ENCODE measurements at regions not wholly inside any gene's neighbourhood (a gene's known extent, or its start where the extent isn't known, plus 50 kb on each side); places are given as distances from the start of the nearest gene placed in this dataset.
A peak's percentile ranks its signal among the peaks of the same experiment; 100 is the strongest.

GRCh38 chr9:2346277-2346913, 275.2 kb upstream of the VLDLR start:
- no peak for TF ChIP-seq CTCF (IDR thresholded peaks at IDR 0.05; ENCODE audit: low read depth, low read length)
- no peak for DNase-seq (ENCODE audit: low read depth in 2 of 2)
- H3K4me3 ChIP-seq (replicated peaks in 1 of 2; ENCODE audit: low read depth in 2 of 2, low read length in 2 of 2), result no peak overlapping the region

GRCh38 chr9:2351324-2351723, 270.3 kb upstream of the VLDLR start:
- no peak for DNase-seq (ENCODE audit: low read depth in 2 of 2)
- H3K4me3 ChIP-seq (replicated peaks in 1 of 2; ENCODE audit: low read depth in 2 of 2, low read length in 2 of 2), result no peak overlapping the region
- TF ChIP-seq CTCF (IDR thresholded peaks at IDR 0.05; ENCODE audit: low read depth, low read length), result no peak

- no peak overlapping the region for H3K4me3 ChIP-seq (replicated peaks in 1 of 2; ENCODE audit: low read depth in 2 of 2, low read length in 2 of 2)
- no peak for DNase-seq (ENCODE audit: low read depth in 2 of 2)
- no peak for TF ChIP-seq CTCF (IDR thresholded peaks at IDR 0.05; ENCODE audit: low read depth, low read length)
These were observed 267.4 kb upstream of the VLDLR start for GRCh38 chr9:2354216-2354615.

GRCh38 chr9:2354856-2355696, 266.5 kb upstream of the VLDLR start:
- no peak for TF ChIP-seq CTCF (IDR thresholded peaks at IDR 0.05; ENCODE audit: low read depth, low read length)
- H3K4me3 ChIP-seq (replicated peaks in 1 of 2; ENCODE audit: low read depth in 2 of 2, low read length in 2 of 2), result no peak overlapping the region
- peak in 1 of 2 donors; percentile 44 for DNase-seq (ENCODE audit: low read depth in 2 of 2)

GRCh38 chr9:2355697-2355983, 265.9 kb upstream of the VLDLR start:
- no peak overlapping the region for H3K4me3 ChIP-seq (replicated peaks in 1 of 2; ENCODE audit: low read depth in 2 of 2, low read length in 2 of 2)
- no peak for TF ChIP-seq CTCF (IDR thresholded peaks at IDR 0.05; ENCODE audit: low read depth, low read length)
- DNase-seq (ENCODE audit: low read depth in 2 of 2), result no peak

- peak in 1 of 2 donors; percentile 2 for DNase-seq (ENCODE audit: low read depth in 2 of 2)
- TF ChIP-seq CTCF (IDR thresholded peaks at IDR 0.05; ENCODE audit: low read depth, low read length), result no peak
- H3K4me3 ChIP-seq (replicated peaks in 1 of 2; ENCODE audit: low read depth in 2 of 2, low read length in 2 of 2), result no peak overlapping the region
These were observed 265.4 kb upstream of the VLDLR start for GRCh38 chr9:2356041-2356790.

Data from cardiac fibroblast (primary cell).